GM21825 (cell line): ENCODE measurements at regions not wholly inside any gene's neighbourhood (a gene's known extent, or its start where the extent isn't known, plus 50 kb on each side); places are given as distances from the start of the nearest gene placed in this dataset.
"Not testable (repeated sequence)": the region's sequence is repeated elsewhere in the genome, so short reads cannot be mapped to it uniquely, and the experiment has no call there.

Experiments
- ATAC-seq: cut with Tn5 transposase; IDR thresholded peaks from one replicate; pipeline ENCODE4 v1.9.1; 2021; ENCODE audit warnings: mild to moderate bottlenecking, moderate library complexity; ENCODE audit not compliant: unreplicated experiment

DNA sequence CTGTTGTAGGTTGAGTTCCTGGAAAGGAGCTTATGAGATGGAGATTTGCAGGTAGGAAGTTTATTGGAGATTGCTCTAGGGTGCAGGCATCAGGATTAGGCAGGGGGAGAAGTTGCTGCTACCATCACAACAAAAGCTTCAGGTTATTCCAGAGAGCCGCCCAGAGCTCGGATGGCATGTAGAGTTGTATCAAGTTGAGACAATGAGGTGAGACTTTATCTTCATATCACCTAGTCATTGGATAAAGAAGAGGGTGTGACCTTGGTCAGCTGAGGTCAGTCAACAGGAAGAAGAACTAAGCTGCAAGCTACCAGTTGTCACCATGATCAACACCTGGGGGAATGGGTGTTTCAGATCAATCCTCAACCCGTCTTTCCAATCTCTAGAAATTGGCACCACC lies 342.0 kb downstream of the RFC3 start:
- no peak for ATAC-seq

DNA sequence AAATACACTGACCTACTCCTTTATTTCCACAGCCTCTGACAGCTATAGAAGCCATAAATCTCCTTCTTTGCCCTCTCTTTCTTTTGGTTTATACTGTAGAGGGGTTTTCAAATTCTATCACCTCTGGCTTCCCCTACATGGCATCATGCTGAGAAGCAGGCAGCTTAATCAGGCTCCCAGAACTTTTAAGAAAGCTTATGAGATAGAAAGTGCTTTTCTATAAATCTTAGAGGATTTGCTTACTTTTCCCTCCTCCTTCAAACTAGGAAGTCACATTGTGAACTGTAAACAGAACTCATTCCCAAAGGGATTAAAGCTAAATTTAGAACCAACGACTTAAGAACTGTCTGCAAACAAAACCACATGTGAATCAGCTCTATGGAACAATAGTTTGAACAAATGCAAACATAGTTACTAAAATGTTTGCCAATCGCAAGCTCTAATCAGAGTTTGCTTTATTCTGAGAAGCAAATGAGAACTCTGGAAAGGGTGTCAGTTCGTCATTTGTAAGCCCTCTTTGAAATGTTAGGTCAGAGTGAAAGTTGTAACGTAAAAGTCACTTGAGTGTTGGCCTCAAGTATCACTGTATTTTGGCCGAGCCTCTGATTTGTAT lies 344.1 kb downstream of the RFC3 start:
- ATAC-seq: no peak

DNA sequence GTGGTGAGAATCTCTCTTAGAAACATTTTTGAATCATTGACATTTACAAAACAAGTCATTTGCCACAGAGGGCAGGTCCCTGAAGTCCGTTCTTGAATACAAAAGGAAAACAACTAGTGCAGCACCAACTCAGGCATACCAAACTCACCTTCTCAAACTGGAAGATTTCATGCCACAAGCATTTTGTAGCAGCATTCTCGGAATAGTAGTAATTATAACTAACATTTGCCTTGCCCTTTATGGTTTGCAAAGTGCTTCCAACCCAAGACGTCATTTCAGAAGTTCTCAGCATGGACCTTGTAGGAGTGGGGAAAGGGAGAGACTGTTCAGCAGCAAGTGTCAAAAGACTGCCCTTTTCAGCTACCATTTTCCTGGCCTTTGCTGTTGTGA lies 344.6 kb downstream of the RFC3 start:
- no peak for ATAC-seq

DNA sequence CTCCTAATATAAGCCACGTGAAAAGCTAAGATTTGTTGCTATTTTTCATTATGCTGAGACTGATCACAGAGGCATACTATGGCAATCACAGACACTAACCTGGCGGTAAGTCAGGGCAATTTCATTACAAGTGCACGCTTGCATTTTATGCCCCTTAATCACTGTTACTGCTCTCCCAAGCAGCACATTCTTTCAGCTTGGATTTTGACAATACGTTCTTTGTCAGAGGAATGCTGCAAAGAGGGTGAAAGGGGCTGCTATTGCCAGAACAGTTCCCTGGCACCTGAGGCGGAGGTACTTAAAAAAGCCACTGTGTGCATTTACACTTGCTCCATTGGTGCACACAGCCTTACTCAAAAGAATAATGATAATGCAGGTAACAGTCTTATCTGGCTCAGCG lies 346.6 kb downstream of the RFC3 start:
- no peak for ATAC-seq

DNA sequence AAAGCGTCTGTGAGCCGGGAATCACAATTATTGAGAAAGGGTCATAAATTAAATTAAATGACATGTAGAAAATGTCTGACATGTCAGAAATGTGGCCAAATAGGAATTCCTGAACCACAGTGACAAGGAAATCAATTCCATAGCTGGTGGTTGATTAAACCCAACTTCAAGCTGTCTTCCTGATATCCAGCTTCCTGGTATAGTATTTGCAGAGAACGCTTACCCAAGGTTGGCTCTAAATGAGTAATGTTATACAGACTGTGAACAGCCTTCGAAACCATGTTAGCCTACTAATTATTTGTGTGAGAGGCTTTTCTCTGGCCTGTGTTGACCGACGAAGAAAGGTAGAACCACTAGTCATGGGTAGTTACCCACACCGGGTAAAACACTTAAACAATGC lies 347.2 kb downstream of the RFC3 start:
- no peak for ATAC-seq

DNA sequence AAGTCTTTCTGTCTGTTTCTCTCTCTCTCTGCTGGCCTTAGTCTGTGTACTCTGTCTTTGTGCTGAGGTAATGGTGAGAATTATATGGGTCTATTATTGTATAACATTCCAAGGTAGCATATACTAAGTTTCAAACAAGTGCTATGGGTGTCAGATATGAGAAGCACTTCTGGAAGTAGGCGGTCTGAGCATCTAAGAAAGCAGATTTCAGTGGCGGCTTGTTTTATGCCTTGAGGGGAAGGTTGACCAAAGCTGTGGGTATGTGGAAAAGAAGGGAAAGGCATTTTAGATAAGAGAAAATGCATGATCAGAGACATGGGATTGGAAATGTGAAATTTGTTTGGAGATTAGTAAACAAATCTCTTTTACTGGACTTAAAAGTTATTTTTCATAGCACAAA lies 348.5 kb downstream of the RFC3 start:
- no peak for ATAC-seq

DNA sequence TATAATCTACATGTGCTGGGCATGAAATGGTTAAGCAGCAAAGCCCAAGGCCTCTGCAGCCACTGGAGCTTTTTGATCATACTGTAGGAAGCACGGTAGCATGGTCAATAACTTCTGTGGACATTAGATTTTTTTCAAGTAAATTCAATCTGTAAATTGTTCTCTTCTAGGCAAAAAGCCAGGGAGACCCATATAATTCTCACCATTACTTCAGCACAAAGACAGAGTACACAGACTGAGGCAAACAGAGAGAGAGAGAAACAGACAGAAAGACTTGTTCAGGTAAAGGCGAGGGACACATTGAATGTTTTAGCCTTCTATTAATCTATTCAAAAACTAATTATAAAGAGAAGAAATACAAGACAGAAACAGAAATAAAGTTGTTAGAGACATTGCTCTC lies 349.4 kb downstream of the RFC3 start:
- ATAC-seq: no peak

DNA sequence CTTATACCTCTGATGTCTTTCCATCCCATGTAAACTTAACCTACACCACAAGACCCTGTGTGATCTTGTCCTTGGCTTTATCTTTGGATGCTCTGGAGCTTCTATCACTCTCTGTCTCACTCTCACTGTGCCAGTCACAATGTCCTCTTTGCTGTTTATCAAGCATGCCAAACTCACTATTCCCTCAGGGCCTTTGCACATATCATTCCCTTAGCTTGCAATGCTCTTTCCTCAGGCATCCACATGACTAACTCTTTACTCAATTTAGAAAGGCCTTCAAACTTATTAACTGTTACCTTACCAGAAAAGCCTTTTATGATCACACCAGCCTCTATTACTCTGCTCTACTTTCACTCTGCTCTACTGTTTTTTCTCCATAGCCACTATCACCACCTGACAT lies 354.1 kb downstream of the RFC3 start:
- no peak for ATAC-seq

DNA sequence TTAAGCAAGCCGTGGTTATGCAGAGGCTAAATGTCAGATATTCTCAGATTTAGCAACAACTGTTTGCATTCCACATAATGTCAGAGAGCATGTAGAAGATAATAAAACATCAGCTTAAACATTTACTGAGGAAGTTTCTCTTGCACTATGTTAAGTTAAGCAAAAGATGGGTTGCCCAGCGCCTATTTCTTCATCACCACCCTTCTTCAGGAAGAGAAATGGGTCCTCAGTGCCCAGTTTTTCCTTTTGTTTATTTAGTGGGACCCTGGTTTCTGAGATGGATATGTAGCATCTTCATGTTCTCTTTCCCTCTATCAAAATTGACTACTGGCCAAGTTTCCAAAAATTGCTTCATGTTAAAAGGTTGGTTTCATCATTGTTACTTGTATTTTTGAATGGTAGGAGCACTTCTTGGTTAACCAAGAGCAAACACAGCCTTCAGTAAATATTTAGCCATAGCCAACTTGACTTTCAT lies 356.8 kb downstream of the RFC3 start:
- no peak for ATAC-seq

DNA sequence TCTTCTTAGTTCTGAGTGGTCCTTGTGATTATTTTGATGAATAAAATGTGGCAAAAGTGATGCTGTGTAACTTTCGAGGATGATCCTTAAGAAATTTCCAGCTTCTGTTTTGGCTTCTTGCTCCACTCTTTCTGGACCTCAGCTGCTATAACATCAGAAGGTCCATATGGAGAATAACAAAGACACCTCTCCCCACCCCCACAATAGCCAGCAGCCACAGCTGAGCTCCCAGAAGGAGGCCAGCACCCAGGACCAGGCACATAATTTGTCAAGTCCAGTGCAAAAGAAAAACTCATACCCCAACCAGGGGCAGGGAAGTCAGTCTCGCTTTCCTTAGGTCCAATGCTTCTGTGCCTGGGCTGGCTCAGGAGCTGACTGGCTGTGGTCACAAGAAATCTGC lies 357.6 kb downstream of the RFC3 start:
- no peak for ATAC-seq

DNA sequence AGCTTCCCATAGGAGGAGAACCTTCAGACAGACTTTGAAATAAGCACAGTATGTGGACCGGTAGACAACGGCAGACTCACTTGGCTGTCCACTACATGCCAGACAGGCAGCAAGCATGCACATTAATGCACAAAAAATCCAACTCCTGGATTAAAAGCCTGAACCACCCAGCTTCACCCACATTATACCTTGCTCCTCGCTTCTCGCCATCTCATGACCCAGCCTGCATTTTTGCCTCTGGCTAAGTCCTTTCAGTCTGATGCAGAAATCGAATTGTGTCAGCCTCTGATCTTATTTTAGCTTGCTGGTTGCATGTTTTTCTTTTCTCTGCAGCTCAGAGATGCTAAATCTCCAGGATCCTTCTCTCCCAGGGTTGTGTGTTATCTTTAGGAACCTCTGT lies 358.7 kb downstream of the RFC3 start:
- ATAC-seq: no peak

DNA sequence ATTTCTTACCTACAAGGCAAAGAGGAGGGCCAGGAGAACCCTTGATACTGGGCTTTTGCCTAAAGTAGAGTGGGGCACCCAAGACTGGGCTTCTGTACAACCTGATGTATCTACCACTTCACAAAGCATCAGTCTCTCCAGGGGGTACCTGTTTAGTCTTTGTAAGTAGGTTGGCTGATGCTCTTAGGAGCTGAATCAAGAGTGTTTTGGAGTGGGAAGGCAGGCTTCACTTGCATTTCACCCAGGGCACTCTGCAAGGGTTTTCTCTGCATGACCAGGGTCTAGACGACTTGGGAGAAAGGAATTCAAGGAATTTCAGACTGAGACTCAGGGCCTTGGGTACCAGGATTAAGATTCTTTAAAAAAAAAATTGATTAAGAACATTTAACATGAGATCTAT lies 361.5 kb downstream of the RFC3 start:
- ATAC-seq: no peak

DNA sequence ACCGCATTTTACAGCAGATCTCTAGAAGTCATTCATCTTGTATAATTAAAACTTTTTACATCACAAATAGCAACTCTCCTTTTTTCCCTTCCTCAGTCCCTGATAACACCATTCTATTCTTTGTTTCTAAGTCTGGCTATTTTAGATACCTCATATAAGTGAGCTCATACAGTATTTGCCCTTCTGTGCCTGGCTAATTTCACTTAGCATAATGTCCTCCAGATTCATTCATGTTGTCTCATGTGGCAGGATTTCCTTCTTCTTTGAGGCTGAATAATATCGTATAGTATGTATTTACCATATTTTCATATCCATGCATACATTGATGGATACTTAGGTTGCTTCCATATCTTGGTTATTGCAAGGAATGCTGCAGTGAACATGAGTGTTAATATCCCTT lies 362.0 kb downstream of the RFC3 start:
- no peak for ATAC-seq

DNA sequence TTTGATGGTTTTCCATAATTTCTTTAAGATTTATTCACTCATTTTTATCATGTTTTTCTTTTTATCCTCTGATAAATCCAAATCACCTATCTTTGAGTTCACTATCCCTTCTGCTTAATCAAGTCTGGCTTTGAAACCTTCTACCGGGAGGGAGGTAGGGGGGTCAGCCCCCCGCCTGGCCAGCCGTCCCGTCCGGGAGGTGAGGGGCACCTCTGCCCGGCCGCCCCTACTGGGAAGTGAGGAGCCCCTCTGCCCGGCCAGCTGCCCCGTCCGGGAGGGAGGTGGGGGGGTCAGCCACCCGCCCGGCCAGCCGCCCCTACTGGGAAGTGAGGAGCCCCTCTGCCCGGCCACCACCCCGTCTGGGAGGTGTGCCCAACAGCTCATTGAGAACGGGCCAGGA lies 363.3 kb downstream of the RFC3 start:
- ATAC-seq: not testable (repeated sequence)

DNA sequence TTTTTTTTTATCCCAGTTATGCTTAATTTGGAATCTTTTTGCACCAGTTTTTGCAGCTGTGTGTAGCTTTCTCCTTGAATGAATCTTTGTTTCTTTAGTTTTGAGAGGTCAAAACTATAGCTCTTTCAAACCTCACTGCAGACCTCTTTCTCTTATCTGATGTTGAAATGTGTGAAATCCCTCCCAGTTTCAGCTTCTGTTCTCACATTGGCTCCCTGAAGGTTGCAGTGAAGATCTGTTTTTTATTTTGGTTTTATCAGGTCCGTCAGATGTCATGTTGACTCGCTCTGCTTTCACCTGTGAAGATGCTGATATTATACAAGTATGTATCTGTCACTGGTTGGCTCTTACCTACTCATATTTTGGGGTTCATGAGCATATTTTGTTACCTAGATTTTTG lies 372.0 kb downstream of the RFC3 start:
- no peak for ATAC-seq

DNA sequence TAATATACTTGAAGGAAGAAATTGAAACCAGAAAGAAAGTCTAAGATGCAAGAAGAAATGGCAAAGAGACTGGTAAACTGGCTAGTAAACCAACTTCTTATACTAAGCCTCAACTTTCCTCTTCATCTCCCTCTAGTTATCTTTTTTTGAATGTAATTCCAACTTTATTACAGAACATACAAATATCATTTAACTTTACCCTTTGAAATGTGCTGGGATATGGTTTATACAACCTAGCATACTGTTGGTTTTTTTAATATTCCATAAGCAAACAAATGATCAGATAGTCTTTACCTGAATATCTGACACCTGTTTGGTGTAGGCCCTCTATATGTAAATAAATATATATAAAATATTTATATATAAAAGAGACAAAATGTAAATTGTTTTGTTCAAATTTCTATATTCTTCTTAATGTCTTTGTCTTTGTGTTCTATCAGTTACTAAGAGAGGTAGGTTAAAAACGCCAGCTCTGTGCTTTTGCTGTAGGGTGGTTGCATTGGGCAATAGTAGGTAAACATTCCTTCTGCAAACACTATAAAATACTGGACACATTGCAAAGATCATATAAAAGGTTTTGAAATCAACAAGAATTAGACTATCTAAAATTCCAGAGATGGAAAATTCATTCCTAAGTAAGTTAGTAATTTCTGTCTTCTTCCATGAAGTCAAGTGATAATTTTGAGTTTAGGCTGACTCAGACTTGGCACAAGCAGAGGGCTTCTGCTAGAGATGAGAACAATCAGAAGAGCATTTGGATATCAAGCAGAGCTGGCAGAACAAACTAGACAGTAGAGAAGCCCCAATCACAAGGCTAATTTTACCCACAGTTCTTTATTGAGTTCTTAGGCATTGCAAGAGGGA lies 383.3 kb downstream of the RFC3 start:
- no peak for ATAC-seq

DNA sequence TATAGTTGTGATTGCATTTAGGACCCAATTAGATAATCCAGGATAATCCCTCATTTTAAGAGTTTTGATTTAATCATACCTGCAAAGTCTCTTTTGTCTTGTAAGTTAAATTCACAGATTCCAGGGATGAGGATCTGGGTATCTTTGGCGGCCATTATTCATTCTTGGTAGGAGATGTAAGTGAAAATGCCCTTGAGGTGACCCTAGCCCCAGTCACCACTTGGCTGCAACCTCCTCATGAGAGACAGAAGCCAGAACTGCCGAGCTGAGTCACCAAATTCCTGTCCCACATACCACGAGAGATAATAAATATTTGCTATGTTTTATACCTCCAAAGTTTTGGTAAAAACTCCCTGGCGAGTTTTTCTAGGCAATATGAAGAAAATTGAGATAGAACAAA lies 389.4 kb downstream of the RFC3 start:
- no peak for ATAC-seq

DNA sequence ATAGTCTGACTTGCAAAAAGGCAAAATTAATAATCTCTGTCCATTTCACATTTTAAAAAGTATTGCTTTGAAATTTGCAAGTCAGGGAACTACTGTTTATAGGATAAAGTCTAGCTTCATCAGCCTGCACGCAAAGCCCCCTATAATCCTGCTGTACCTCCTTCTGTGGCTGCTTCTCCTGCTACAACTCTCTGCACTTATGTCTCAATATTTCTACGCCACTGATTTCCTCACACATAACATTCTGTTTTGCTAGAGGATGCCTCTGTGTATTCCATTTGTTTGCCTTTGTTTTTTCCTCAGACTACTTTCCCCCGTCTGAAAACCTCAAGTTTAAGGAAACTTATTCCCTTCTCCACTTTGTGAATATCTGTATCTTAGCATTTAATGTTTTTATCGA lies 389.9 kb downstream of the RFC3 start:
- no peak for ATAC-seq

DNA sequence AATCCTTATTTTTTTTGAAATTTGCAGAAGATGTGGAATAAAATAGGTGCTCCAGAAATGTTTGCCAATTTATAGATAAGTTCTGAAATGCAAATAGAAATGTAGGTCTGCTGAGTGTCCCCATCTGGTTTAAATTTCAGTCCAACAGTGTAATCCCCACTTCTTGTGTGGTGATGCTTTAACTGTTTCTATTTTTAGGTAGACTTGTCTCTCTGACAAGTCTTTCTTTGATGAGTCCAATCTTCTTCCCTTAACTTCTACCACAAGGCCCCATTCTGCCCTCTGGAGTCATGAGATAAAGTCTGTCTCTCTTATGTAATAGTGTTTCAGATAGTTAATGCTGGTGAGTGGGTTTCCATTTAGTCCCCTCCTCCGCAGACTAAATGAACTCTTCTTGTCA lies 390.4 kb downstream of the RFC3 start:
- no peak for ATAC-seq

DNA sequence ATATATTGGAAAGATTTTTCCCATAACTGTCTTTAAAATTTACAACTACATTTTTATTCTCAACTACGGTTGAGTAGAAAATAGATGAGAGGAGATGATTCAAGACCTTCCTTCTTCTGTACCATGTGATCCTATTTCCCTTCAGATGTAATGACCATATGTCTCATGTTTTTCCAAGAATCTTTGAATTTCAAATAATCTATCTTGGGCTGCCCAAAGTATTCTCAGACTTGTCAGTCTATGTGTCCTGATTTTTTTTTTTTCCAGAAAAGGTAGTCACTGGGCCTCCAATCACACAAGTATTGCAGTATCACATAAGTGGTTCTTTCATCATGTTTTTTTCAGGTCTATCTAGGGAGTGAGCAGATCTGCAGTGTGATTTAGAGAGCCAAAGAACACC lies 392.4 kb downstream of the RFC3 start:
- no peak for ATAC-seq

DNA sequence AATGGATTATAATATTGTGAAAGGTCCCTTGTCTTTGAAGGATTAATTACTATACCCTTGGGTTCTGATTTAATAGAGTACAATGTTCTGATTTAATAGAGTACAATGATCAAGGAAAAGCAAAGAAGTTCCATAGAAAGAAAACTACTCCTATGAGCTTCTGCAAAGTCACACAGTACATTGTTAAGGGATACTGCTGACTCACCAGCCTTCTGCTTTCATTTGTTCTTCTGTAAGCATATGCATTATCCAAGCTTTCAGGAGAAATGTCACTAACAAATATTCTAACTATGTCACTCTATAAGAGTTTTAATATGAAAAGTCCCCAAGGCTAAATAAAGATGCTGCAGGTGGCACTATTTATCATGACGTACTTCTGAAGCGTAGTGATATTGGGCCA lies 396.7 kb downstream of the RFC3 start:
- ATAC-seq: no peak

DNA sequence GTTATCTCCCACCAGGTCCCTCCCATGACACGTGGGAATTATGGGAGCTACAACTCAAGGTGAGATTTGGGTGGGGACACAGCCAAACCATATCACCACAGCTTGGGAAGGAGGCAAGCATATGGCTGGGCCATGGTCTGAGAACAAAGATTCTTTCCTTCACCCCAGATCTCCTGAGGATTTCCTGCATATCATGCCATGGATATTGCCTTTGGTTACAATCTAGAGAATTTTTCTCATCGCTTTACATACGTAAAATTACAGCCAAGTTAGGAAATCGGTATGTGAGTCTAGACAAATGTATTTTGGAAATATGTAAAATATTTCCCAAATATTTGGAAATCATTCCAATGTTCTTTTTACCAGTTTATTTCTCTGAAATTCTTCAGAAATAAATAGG lies 398.3 kb downstream of the RFC3 start:
- ATAC-seq: no peak
